ENCODE measurements at regions not wholly inside any gene's neighbourhood (a gene's known extent, or its start where the extent isn't known, plus 50 kb on each side); places are given as distances from the start of the nearest gene placed in this dataset.

DNA sequence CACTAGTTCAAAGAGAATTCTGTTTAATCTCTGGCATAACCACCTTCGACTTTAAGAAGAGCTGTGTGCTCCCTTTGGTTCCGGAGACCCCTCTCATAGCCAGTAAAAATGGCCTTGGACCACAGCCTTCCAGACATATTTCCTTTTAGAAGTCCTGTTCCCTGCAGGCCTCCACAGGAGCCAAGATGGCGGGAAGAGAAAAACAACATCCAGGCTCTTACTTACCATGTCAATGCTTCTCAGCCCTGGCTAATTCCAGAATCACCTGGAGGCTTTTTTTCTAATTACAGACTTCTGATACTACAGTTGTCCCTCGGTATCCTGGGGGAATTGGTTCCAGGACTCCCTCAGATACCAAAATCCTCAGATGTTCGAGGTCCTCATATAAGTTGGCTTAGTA is 362.5 kb downstream of the PBX1 start:
- Histone ChIP-seq H3K36me3 (no peaks in the 10 kb centered on the region), H3K9me3 (no peaks in the 10 kb centered on the region), H3K27ac (no peak overlapping the region), H3K4me1 (peaks cover 0 to 8% (median 0%) of the 10 kb centered on the region in 9 donors), H3K4me3 (no peak overlapping the region), H3K27me3 (no peaks in the 10 kb centered on the region)
- intact Hi-C loops (cut with DNase I): loop anchor here in 1 of 10 donors (10.0 kb wide), 1 partner anchor 63 kb away; no protein-coding TSS in a partner anchor
- TF ChIP-seq, protein P1, sequence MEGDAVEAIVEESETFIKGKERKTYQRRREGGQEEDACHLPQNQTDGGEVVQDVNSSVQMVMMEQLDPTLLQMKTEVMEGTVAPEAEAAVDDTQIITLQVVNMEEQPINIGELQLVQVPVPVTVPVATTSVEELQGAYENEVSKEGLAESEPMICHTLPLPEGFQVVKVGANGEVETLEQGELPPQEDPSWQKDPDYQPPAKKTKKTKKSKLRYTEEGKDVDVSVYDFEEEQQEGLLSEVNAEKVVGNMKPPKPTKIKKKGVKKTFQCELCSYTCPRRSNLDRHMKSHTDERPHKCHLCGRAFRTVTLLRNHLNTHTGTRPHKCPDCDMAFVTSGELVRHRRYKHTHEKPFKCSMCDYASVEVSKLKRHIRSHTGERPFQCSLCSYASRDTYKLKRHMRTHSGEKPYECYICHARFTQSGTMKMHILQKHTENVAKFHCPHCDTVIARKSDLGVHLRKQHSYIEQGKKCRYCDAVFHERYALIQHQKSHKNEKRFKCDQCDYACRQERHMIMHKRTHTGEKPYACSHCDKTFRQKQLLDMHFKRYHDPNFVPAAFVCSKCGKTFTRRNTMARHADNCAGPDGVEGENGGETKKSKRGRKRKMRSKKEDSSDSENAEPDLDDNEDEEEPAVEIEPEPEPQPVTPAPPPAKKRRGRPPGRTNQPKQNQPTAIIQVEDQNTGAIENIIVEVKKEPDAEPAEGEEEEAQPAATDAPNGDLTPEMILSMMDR (IDR thresholded peaks at IDR 0.05): no peak
- ATAC-seq (no peak), DNase-seq (no peak)
- 91 to 93% methylated on average over 5 of the region's 5 CpGs for WGBS, 2 donors

DNA sequence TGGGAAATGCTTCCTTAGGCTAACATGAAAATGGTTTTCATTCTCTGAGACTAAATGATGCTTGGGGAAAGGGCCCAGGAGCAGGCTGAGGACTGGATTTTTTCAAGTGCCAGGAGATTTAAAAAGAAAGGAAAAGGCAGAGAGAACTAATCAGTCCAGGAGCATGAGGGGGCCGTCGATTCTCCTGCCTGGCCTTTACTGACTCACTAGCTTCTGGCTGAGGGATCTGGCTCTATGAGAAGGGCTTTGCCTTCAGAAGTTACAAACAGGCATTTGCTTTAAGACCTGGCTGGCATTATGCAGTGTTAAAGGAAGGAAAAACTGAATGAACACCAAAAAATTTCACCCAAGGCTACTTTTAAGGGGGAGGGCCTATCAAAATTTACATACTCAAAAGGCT is 359.2 kb downstream of the PBX1 start:
- H3K36me3 ChIP-seq: no peaks in the 10 kb centered on the region

GRCh38 chr1:164914208-164914607 is 355.2 kb downstream of the PBX1 start:
- Histone ChIP-seq H3K9me3 (no peaks in the 10 kb centered on the region), H3K27ac (no peak overlapping the region), H3K4me3 (no peak overlapping the region), H3K4me1 (peaks cover 0 to 10% (median 0%) of the 10 kb centered on the region in 9 donors), H3K27me3 (no peaks in the 10 kb centered on the region), H3K36me3 (no peaks in the 10 kb centered on the region)
- DNase-seq (no peak), ATAC-seq (peak; percentile 66 to 88 (median 76))
- WGBS, 2 donors: 11 to 22% methylated on average over 1 of the region's 1 CpG
- TF ChIP-seq, protein P1 (IDR thresholded peaks at IDR 0.05): peak in 8 of 9 donors; percentile 21 to 58 (median 43)
- intact Hi-C loops (cut with DNase I): loop anchor here in 7 of 10 donors (5.0 to 10.0 kb wide), 7 partner anchors 77 to 472 kb away; partner anchors contain the start of gene PBX1 (in 1 of the 7)

More for the DNA sequence above, 359.2 kb downstream of the PBX1 start:
- no peak overlapping the region for H3K4me3 ChIP-seq
- H3K9me3 ChIP-seq: no peaks in the 10 kb centered on the region
- peaks cover 0 to 6% (median 0%) of the 10 kb centered on the region in 9 donors for H3K4me1 ChIP-seq
- 67 to 82% methylated on average over 2 of the region's 2 CpGs for WGBS, 2 donors
- TF ChIP-seq, protein P1 (IDR thresholded peaks at IDR 0.05): no peak
- ATAC-seq: no peak
- intact Hi-C loops (cut with DNase I): loop anchor here in 4 of 10 donors (10.0 kb wide), 4 partner anchors 133 to 473 kb away; partner anchors contain the start of gene PBX1 (in 1 of the 4)
- H3K27ac ChIP-seq: peak overlapping the region in 1 of 10 donors; percentile 1
- no peak for DNase-seq
- no peaks in the 10 kb centered on the region for H3K27me3 ChIP-seq

GRCh38 chr1:164912290-164912689 is 353.3 kb downstream of the PBX1 start:
- H3K27ac ChIP-seq: peak overlapping the region in 6 of 10 donors; percentile 7 to 64 (median 19)
- H3K36me3 ChIP-seq: no peaks in the 10 kb centered on the region
- no peaks in the 10 kb centered on the region for H3K27me3 ChIP-seq
- H3K4me3 ChIP-seq: peak overlapping the region in 8 of 10 donors; percentile 9 to 48 (median 24)
- 51 to 63% methylated on average over 8 of the region's 8 CpGs for WGBS, 2 donors
- ATAC-seq (peak in 7 of 8 donors; percentile 76 to 95 (median 90)), DNase-seq (peak; percentile 37 to 66)
- intact Hi-C loops (cut with DNase I): loop anchor here in 7 of 10 donors (1.0 to 10.0 kb wide), 8 partner anchors 75 to 470 kb away; partner anchors contain the start of gene PBX1 (in 1 of the 7)
- H3K9me3 ChIP-seq: no peaks in the 10 kb centered on the region
- peaks cover 0 to 8% (median 0%) of the 10 kb centered on the region in 9 donors for H3K4me1 ChIP-seq
- TF ChIP-seq, protein P1 (IDR thresholded peaks at IDR 0.05): no peak
